HG02943 (cell line): ENCODE measurements at regions not wholly inside any gene's neighbourhood (a gene's known extent, or its start where the extent isn't known, plus 50 kb on each side); places are given as distances from the start of the nearest gene placed in this dataset.

Experiments
- ATAC-seq: cut with Tn5 transposase; IDR thresholded peaks from one replicate; pipeline ENCODE4 v1.9.1; 2021; ENCODE audit warnings: mild to moderate bottlenecking, low read depth, moderate library complexity; ENCODE audit not compliant: unreplicated experiment

DNA sequence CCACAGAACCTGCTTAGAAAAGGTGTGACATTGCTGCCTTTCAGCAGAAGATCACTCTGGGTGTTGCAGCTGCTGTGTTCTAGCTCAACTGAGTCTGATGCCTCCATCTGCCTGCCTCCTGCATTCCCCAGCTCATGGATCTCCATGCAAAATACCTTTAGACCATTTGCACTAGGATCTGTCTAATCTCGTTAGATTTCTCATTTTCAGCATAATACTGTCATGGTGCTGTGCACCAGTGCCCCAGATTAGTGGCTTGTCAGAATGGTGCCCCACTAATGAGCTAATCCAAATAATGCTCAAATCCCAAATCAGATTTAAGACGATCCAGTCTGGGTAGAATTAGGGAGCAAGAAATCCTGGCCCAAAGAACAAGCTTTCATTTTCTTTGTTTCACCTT lies 284.4 kb upstream of the PARD3B start:
- ATAC-seq = no peak

DNA sequence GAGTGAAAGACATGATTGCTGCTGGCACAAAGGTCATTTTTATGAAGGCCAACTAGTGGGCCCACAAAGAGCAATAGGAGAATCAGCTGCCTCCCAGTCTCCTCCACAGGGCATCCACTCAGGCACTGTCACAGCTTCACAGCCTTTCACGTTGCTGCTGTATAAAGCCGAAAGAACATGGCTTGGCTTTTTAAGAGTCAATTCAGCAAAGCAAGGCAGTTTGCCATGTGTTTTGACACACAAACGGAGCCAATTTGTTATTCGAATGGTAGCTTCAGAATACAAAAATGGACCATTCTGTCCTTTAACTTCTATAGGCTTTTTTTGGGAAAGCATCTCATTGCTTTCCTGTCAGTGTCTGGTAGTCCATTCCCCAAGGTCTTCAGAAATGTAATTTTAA lies 283.4 kb upstream of the PARD3B start:
- no peak for ATAC-seq

DNA sequence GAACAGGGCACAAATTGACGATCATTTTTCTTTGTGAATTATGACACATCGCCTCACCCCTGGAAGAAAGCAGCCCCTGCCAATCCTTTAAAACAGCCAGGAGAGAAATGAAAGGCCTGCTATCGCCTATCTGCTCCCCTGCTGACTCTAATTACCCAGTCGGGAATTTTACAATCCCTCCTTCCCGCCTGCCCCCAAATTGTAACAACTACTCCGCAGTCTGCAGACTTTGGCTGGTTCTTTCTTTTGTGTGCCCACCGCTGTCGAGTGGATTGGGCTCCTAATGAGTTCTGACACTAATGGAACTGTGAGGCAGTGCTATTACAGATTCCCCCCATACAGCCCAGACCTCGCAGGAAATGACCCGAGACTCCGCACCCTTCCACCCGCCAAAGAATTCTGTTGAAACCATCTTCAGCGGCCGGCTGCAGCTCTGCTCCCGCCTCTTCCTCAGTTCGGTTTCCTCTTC lies 281.2 kb upstream of the PARD3B start:
- no peak for ATAC-seq

DNA sequence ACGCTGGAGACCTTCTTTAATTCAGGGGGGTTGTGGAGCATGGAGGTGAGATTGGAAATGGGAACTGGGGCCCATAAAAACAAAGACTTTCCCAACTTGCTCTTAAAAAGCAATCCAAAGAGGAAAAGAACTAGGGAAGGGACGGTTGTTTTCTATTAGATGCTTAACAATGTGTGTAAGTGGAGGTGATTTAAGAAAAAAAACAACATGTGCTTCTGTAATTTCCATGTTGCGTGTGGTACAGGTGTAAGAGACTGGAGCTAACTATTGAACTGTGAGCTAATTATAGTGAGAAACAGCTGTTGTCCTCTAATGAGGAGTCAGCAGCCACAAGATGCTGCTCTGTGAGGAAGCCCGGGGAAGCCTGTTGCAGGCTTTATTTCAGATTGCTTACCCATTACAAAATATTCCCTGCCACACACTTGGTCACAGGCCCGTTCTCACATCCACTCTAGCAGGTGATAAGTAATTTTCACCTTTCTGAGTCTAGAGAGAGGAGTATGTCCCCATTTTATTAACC lies 280.6 kb upstream of the PARD3B start:
- ATAC-seq = no peak

DNA sequence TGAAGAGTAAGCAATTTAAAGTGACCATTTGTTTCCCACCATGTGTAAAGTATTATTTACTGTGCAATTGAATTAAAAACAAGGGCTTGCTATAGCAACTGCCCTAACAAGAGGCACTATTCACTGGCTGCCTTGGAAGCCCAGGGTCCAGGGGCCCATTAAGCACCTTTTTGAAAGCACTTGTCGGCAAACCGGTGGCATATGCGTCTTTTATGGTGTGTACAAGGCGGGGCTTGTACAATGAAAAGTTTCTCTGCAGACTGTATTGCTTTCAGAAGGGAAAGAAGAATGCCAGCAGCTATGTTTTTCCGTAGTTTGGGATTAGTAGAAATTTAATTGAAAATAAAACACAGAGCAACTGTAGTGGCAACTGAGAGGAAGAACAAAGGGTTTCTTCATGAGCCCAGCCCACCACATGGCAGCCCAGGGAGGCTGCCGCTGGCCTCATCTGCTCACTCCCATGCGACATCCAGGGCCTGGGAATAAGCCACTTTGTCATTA lies 279.5 kb upstream of the PARD3B start:
- no peak for ATAC-seq

DNA sequence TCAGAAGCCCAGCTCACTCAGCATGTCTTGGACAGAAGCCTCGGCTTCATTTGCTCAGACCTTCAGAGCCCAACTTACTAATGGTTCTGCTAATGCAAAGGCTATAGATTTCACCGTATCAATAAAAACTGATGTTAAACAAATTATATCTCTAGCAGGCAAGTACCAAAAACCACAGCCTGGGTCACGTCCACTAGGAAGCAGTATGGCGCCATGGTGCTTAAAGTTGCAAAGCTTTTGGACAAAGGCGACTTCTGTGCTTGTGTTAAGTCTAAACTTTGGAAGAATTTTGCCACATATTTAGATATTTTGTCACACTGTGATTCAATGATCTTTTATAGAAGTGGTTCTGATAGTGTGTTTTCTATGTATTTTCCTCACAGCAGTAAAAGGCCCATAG lies 276.8 kb upstream of the PARD3B start:
- no peak for ATAC-seq

DNA sequence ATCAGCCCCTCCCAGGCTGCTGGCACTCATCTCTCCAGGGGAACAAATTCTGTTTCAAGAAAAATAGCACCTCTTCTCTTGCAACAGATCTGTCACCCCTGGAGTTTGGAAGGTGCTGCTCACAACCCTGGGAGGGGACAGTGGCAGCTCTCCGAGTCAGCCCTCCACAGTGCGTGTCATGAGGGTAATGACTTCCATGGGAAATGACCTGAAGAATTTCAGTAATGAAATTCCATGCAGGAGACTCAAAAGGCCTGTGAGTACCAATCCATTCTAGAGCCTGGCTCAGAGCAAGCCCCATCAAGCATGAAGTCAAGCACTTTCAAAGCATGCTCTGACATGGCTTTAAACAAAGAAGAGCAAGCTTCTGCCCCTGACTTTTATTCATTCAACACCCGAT lies 276.3 kb upstream of the PARD3B start:
- ATAC-seq = no peak

DNA sequence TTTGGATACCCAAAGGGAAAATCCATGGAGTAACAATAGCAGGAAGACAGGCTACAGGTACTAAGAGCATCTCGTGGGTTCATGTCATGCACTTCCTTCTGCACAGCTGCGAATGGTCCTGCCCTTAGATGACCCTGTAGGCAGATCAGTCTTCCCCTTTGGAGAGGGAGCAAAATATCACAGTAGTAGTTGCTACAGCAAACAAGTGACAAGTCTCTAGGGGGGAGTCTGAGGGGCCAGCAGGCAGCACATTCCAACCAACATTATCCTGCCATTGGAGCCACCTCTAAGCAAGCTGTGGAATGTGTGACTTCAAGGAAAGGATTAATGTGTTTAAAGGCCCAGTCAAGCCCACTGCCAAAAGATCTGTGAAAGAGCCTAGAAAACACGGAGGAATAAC lies 273.2 kb upstream of the PARD3B start:
- no peak for ATAC-seq

DNA sequence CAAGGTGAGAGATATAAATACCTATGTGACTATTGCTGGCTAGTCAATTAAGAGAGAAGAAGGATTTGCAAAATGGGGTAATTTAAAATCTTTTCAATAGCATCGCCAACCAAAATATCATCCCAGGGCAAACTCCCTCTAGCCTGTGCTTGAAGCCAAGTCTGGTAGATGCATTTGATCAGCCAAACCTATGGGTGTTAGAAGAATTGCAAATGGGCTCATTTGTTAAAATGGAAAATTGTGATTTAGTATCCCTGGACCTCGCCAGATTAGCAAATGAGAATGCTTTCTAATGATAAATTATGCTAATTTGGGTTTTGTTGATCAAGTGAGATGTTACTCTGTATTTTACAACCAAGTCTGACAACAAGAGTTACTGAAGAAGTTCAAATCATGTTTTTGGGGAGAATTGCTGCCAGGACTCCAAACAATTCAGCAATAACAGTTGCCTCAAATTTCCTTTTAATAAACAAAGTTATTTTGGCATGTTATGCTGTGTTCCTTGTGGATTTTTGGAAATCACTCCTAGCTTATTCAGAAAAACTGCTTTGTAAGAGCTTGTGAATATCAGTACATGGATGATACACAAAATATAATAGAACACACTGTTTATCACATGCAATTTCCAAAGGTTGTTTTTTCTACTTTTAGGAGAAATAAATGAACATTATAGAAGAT lies 272.5 kb upstream of the PARD3B start:
- no peak for ATAC-seq

DNA sequence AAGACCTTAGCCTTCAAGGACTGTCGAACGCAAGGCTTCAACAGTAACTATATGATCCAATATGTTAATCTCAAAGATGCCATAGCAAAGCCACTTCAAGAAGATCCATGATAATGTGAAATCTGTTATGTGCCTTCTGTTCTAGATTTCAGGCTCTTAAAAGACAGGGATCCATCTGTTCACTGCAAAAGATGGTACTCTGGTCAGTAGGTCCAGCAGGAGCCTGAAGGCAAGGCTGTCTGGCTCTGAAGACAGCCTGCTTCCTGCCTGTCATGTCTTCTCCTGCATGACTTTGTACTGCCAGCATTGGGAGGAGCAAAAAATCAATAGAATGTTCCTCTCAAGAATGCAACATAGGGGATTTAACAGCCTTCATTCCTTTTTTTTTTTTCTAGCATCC lies 270.8 kb upstream of the PARD3B start:
- no peak for ATAC-seq

DNA sequence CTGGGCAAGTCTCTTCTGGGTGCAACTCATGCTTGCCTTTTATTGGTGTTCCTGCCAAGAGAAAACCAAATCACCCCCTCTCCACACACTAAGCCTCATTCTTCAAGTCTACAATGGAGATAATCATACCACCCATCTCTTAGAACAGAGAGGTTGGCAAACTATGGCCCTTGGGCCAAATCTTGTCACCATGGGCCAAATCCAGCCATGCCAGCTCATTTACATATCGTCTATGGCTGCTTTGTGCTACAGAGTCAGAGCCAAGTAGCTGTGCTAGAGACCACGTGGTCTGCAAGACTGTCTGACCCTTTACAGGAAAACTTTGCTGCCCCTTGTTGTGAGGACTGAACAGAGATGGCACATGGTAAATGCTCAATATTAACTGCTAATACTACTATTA lies 270.3 kb upstream of the PARD3B start:
- no peak for ATAC-seq

DNA sequence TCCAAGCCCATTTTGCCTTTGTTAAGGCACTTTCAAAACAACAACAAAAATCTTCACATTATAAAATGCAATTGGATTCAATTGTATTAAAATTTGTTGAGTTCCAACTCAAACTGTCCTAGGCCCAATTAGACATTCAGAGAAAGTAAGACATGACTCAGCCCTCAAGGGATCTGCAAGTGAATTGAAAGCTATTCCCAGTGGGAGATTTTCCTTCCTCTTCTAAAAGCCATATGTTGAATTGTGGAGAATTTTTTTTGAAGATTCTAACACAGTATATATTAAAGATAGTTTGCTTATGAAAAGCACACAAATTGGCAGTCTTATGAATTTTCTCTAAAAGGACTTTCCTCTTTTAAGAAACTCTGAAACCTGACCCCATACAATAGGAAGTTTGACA lies 268.0 kb upstream of the PARD3B start:
- ATAC-seq = no peak

DNA sequence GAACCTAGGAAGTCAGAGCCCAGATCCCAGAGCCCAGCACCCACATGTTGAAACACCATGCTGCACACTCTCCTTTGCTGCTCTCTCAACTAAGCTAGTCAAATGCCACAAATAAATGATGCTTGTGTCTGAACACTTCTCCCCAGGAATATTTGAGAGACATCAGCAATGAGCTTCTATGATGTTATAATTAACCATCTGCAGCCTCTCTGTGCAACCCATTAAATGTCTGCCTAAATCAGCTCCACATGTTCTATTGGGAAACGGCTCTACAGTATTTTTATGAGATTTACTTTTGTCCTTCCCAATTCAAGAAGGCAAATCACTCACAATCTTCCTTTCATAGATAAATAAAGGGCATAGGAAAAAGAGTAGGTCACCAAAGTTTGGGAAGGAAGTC lies 266.8 kb upstream of the PARD3B start:
- no peak for ATAC-seq

DNA sequence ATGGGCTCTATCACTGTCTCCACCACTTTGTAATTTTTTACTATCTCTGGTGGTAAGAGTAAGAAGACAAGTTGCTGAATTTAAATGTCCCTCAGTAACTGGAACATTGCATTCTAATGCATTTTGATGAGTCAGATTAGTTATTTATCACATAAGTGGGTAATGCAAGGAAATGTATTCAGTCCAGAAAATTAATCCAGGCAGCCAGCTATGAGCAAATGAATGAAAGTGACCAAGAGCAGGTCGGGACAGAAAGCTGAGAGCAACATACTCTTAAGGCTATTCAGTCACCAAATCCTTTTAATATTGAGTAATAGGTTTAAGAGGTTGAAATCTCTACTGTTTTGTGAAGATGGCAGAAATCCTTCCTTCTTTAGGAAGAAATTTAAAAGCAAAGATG lies 265.5 kb upstream of the PARD3B start:
- no peak for ATAC-seq

DNA sequence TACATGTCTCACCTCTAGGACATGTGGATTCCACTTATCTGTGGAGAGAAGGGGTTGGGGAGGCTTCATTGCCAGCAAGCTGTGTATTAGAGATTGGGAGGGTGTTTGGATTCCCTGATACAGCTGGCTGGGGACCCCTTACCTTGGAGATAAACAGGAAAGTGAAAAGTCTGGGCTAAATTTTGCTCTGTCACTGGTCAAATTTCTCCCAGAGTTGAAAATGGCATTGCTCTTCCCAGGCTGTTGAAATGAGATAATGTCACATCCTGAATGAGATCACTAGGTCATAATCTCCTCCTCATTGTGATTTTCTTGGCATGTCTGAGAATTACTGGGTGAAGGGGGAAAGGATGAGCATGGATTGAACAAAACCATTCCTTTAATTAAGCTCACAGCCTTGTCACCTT lies 265.0 kb upstream of the PARD3B start:
- ATAC-seq = no peak

DNA sequence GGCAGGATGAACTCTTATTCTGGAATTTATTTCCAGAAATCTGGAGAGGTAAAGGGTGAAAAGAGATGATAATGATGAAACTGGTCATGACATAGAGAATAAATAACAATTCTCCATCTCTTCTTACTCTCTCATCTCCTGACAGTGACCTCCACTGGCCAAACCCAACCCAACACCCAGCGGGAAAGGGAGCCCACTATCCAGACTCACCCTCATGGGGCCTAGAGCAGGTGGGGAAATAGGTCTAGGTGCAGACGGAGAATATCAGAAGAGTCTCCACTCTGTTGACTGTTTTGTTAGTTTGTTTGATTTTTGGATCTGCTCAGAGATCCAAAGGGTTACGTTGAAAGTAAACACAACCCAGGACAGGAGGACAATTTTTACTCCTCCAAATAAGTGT lies 263.2 kb upstream of the PARD3B start:
- no peak for ATAC-seq

DNA sequence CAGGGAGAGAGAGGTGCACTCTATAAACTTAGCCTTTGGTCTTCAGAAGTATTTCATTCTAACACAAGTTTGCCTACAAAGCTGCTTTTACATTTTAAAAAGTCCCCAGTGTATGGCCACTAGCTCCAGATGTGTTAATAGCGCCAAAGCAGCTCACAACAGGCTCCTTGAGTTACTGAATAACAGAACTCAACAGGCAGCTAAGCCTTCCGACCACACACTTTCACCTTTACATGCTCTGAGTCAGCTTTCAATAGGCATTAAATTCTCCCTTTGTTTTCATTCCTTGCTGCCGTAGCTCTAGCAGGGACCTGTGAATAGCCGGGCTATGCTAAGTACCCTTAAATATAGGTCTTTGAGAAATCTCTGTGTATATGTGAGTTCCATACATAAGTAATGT lies 262.8 kb upstream of the PARD3B start:
- peak; percentile 69 for ATAC-seq

DNA sequence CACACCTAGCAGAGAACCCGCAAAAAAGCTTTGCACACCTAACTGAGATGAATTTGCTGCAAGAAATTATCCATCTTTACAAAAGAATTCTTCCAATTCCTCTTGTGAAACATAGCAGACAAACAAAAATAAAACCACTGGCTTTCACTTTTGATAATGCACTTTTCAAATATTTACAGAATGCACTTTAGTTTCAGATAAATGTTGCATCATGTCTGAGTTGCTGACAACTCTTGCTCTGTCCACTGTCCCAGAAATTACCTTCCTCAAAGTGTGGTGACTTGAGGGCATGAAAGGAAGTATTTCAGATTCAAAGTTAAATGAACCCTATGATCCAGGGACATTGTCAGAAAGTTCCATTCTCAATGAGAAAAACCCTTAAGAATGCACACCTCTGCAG lies 256.2 kb upstream of the PARD3B start:
- no peak for ATAC-seq

DNA sequence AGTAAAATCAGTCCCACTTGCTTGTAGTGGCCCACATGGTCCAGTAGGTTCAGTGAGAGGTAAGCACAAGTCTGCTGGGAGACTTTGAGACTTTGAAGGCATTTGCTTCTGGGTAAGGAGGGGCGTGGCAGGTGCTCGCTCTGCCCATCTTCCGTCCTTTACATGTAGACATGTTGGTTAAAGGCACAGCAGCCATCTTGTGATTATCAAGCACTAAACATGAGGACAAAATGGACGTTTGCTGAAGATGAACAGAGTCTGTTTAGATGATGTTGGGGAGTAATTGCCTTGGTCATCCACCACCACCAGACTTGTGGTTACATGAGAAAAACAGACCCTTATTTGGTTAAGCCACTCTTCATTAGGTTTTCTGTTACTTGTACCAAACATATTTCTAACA lies 252.8 kb upstream of the PARD3B start:
- no peak for ATAC-seq

DNA sequence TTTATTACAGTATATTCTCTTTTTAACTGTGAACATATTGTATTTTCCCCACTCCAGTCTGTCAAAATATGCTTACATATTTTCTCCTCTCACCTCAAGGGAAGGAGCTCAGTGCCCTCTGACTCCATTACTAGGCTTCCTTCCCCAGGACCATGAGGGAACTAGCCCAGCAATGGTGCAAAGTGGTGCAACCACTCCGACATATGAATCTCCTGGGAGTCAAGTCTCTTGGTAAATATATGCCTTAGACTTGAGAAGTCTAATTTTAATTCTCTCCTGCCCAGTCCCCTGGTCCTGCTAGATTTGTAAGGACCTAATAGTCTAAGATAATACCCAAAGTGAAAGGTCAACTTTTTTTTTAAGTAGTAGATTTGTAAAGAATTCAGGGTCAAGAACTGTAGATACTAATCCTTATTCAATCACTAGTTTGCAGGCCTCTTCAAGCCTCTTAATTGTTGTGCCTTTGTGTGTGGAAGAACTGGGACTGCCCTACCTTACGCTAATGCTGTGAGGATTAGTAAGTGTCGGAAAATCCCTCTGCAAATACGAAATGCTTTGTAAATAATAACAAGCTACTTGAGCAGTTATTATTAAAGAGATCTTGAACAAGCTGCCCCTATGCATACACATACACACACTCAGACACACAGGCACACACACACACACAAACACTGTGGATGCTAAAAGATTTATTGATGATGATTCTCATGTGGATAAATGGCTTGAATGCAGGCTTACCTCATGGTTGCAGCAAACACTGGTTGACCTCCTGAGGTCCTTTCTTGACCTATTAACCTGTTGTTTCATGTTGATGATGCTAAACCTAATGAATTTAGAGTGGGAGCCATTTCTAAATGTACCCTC lies 251.2 kb upstream of the PARD3B start:
- ATAC-seq = no peak

DNA sequence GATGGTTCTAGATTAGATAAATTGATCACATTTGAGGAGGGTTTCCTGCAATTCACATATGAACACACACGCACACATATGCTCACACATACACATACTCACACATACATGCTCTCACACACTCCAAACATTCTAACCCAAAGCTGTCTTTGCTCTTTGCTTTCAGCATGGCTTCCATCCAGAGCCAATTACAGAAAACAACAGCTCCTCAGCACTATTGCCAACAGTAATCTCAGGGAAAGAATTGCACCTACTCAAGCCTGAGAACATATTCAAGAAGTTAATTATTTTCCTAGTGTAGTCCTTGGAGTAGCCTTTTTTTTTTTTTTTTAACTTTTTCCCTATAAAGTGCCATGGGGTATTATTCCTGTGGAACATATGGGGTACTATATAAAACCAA lies 246.9 kb upstream of the PARD3B start:
- no peak for ATAC-seq

DNA sequence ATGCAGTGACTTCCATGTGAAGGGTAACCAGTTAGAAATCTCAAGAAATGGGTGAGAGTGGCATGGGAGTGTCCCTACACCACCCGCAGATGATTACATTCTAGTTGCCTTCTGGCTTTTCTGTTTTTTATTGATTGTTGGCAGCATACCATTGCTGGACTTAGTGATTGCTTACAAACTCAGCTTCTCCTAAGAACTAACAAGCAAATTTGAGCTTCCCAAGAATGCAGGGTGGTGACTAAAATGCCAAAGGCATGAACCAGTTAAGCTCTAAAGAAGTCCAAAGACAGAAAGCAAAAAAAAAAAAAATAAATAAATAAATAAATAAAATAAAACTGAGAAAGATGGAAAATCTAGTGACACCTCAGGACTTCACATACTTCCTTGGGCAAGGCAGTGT lies 245.5 kb upstream of the PARD3B start:
- no peak for ATAC-seq
